A549 (cell line): ENCODE measurements at regions not wholly inside any gene's neighbourhood (a gene's known extent, or its start where the extent isn't known, plus 50 kb on each side); places are given as distances from the start of the nearest gene placed in this dataset.

Experiments used
- ATAC-seq, 2 experiments: fragments of 200-7000 bp in 1 of 2; fragments of >200 bp in 1 of 2; cut with Nextera tagmentation in 1 of 2; cut with Tn5 transposase in 1 of 2; 3 replicates each; pipeline versions ENCODE4 v1.8.0 to v1.9.1; 2018 to 2020; ENCODE audit warnings: mild to moderate bottlenecking in 1 of 2, moderate library complexity in 1 of 2
- CTCF ChIA-PET: fragments of 300-600 bp; sonication (Branson Sonifier 250); formaldehyde crosslinking; extraction: SDS; loops from one replicate; lab custom pipeline; 2021; ENCODE audit warnings: antibody characterized with exemption, inconsistent platforms; lab: Yijun Ruan, JAX
- POLR2A ChIA-PET: fragments of 350-600 bp; formaldehyde crosslinking; extraction: SDS; loops from one replicate; lab custom pipeline; 2021; ENCODE audit warnings: antibody characterized with exemption, inconsistent platforms; lab: Yijun Ruan, JAX
- DNase-seq, 2 experiments: peaks; one replicate each; pipeline versions ENCODE4 v3.0.0 to v3.0.0-alpha.2; 2011 to 2016; ENCODE audit warnings: low read depth in 1 of 2, low spot score in 1 of 2
- FAIRE-seq: peaks from 2 replicates; lab custom pipeline; 2011; peaks lifted over from hg19 to GRCh38; lab: Jason Lieb, UNC
- H3K27ac ChIP-seq, 2 experiments: fragments of >200 bp; sonication (Bioruptor Twin); formaldehyde crosslinking; 3 replicates each; pipeline ENCODE4 v1.5.1; 2016 to 2017
- H3K4me1 ChIP-seq: fragments of >200 bp; sonication (Bioruptor Twin); formaldehyde crosslinking; 3 replicates; pipeline ENCODE4 v1.6.1; 2016
- H3K4me2 ChIP-seq: fragments of >200 bp; sonication (Bioruptor Twin); formaldehyde crosslinking; 3 replicates; pipeline ENCODE4 v1.6.1; 2016
- H3K4me3 ChIP-seq: fragments of >200 bp; sonication (Bioruptor Twin); formaldehyde crosslinking; 3 replicates; pipeline ENCODE4 v1.5.1; 2016
- H3K9me3 ChIP-seq: fragments of >200 bp; sonication (Bioruptor Twin); formaldehyde crosslinking; 3 replicates; pipeline ENCODE4 v1.6.1; 2016
- CEBPB ChIP-seq, 2 experiments: fragments of >200 bp in 1 of 2; sonication (Bioruptor Twin) in 1 of 2; formaldehyde crosslinking in 1 of 2; IDR thresholded peaks; 2 replicates each; pipeline ENCODE4 v1.6.1; 2012 to 2016
- CHD4 ChIP-seq: fragments of 200-600 bp; sonication (generic); IDR thresholded peaks from 2 replicates; pipeline ENCODE4 v1.6.1; 2016; ENCODE audit warnings: antibody characterized with exemption, mild to moderate bottlenecking, borderline replicate concordance
- E2F6 ChIP-seq: IDR thresholded peaks from 2 replicates; pipeline ENCODE4 v1.6.1; 2012; ENCODE audit warnings: low read depth, borderline replicate concordance
- EHF ChIP-seq: fragments of 250-450 bp; sonication (Bioruptor Pico); IDR thresholded peaks from 2 replicates; pipeline ENCODE4 v1.5.0; 2020; ENCODE audit warnings: mild to moderate bottlenecking
- EHMT2 ChIP-seq: fragments of 200-600 bp; sonication (generic); IDR thresholded peaks from 2 replicates; pipeline ENCODE4 v1.6.1; 2016; ENCODE audit warnings: antibody characterized with exemption, low read depth, mild to moderate bottlenecking, moderate library complexity
- ESRRA ChIP-seq: fragments of 150-350 bp; IDR thresholded peaks from 2 replicates; pipeline ENCODE4 v1.6.1; 2014; ENCODE audit warnings: mild to moderate bottlenecking, low read length, borderline replicate concordance
- FOSL2 ChIP-seq, 2 experiments: fragments of 450-650 bp in 1 of 2; fragments of >200 bp in 1 of 2; sonication (Bioruptor Twin) in 1 of 2; formaldehyde crosslinking; IDR thresholded peaks; 2 replicates each; pipeline versions ENCODE4 v1.5.0 to v1.6.1; 2016 to 2020; ENCODE audit warnings: mild to moderate bottlenecking in 1 of 2, moderate library complexity in 1 of 2
- JUN ChIP-seq, 2 experiments: fragments of >200 bp; sonication (Bioruptor Twin); formaldehyde crosslinking; IDR thresholded peaks; 2 replicates in 1 of 2; 3 replicates in 1 of 2; pipeline ENCODE4 v1.6.1; 2016 to 2017
- KDM1A ChIP-seq: fragments of 200-600 bp; sonication (generic); IDR thresholded peaks from 2 replicates; pipeline ENCODE4 v1.6.1; 2016; ENCODE audit warnings: low read depth, mild to moderate bottlenecking
- NPAS2 ChIP-seq: fragments of 250-450 bp; sonication (Bioruptor Pico); IDR thresholded peaks from 2 replicates; pipeline ENCODE4 v1.8.0; 2022; ENCODE audit warnings: mild to moderate bottlenecking, moderate library complexity, borderline replicate concordance
- REST ChIP-seq: fragments of 200-600 bp; sonication (generic); IDR thresholded peaks from 2 replicates; pipeline ENCODE4 v1.6.1; 2016; ENCODE audit warnings: antibody characterized with exemption, mild to moderate bottlenecking, moderate library complexity
- RFX5 ChIP-seq: fragments of 450-650 bp; IDR thresholded peaks from 2 replicates; pipeline ENCODE4 v1.7.1; 2014; ENCODE audit warnings: antibody characterized with exemption, mild to moderate bottlenecking, moderate library complexity
- SMC3 ChIP-seq: fragments of >200 bp; sonication (Bioruptor Twin); formaldehyde crosslinking; IDR thresholded peaks from 3 replicates; pipeline ENCODE4 v1.6.1; 2018; ENCODE audit warnings: inconsistent platforms
- USF2 ChIP-seq: fragments of 450-650 bp; IDR thresholded peaks from 2 replicates; pipeline ENCODE4 v1.6.1; 2014; ENCODE audit warnings: antibody characterized with exemption
- WGBS: methylation state at CpG from one replicate; pipeline ENCODE4 v1.1.6; 2017; ENCODE audit errors: missing lambda C conversion rate; 5-methylcytosine and 5-hydroxymethylcytosine counted together

- no peak for TF ChIP-seq CEBPB (IDR thresholded peaks at IDR 0.05)
- TF ChIP-seq JUN (IDR thresholded peaks at IDR 0.05): no peak
- no peak for TF ChIP-seq EHF (CRISPR knock-in tag)
- no peak for TF ChIP-seq ESRRA
- no peak for TF ChIP-seq E2F6
- TF ChIP-seq NPAS2: no peak
- no peak for TF ChIP-seq REST
- WGBS: 60% methylated on average over 2 of the region's 2 CpGs
- ChIA-PET CTCF (interaction anchor here (0.6 to 1.5 kb wide), 3 partner anchors 9 to 296 kb away, joined by 3 read pairs; no protein-coding TSS in a partner anchor), POLR2A (no interaction called here)
- Histone ChIP-seq H3K27ac (no peak overlapping the region), H3K9me3 (no peaks in the 10 kb centered on the region), H3K4me2 (no peak overlapping the region), H3K4me3 (no peak overlapping the region), H3K4me1 (no peaks in the 10 kb centered on the region)
- ATAC-seq: no peak
- no peak for DNase-seq
- FAIRE-seq: no peak
Observed at GRCh38 chr2:196422361-196422760, 217.2 kb upstream of the CCDC150 start.

DNA sequence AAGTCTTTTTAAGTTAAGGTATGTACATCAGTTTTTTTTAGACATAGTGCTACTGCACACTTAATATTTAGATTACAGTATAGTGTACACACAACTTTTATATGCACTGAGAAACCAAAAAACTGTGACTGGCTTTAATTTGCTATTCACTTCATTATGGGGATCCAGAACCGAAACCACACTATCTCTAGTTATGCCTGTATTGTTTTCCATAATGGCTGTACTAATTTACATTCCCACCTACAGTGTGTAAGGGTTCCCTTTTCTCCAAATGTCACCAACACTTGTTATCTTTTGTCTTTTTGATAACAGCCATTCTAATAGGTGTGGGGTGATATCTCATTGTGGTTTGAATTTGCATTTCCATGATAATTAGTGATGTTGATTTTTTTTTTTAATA is 213.4 kb upstream of the CCDC150 start:
- DNase-seq (no peak), FAIRE-seq (no peak)
- no peaks in the 10 kb centered on the region for H3K4me1 ChIP-seq
- no peak overlapping the region for H3K4me2 ChIP-seq
- 74% methylated on average over 1 of the region's 1 CpG for WGBS
- no peak overlapping the region for H3K4me3 ChIP-seq
- no peaks in the 10 kb centered on the region for H3K9me3 ChIP-seq
- no peak overlapping the region for H3K27ac ChIP-seq
- CTCF ChIA-PET: interaction anchor here (0.7 kb wide), 1 partner anchor 89 kb away, joined by 4 read pairs; no protein-coding TSS in a partner anchor
- no peak for TF ChIP-seq RFX5
- no peak for TF ChIP-seq CHD4
- TF ChIP-seq, all 56 proteins: peak for 0
- POLR2A ChIA-PET: no interaction called here
- ATAC-seq: no peak

- FAIRE-seq (no peak), DNase-seq (no peak), ATAC-seq (no peak)
- 35% methylated on average over 2 of the region's 2 CpGs for WGBS
- Histone ChIP-seq H3K9me3 (no peaks in the 10 kb centered on the region), H3K4me3 (no peak overlapping the region), H3K4me2 (no peak overlapping the region), H3K27ac (no peak overlapping the region), H3K4me1 (no peaks in the 10 kb centered on the region)
- POLR2A ChIA-PET: no interaction called here
- CTCF ChIA-PET: interaction anchor here (1.1 kb wide), 1 partner anchor 25 kb away, joined by 3 read pairs; no protein-coding TSS in a partner anchor
- TF ChIP-seq SMC3 (no peak), EHMT2 (no peak), FOSL2 (IDR thresholded peaks at IDR 0.05) (no peak), FOSL2 (CRISPR knock-in tag; IDR thresholded peaks at IDR 0.05) (no peak), USF2 (no peak), JUN (IDR thresholded peaks at IDR 0.05) (no peak), KDM1A (no peak), REST (no peak)
Observed at GRCh38 chr2:196427986-196428634, 211.4 kb upstream of the CCDC150 start.
